ENCODE measurements at regions not wholly inside any gene's neighbourhood (a gene's known extent, or its start where the extent isn't known, plus 50 kb on each side); places are given as distances from the start of the nearest gene placed in this dataset.

- DNase-seq = no peak
Observed at GRCh38 chr4:133719098-133719497, 482.5 kb downstream of the PABPC4L start.

GRCh38 chr4:133714211-133714610 lies 487.4 kb downstream of the PABPC4L start:
- DNase-seq = no peak

- DNase-seq = no peak
Observed at GRCh38 chr4:133713340-133713739, 488.2 kb downstream of the PABPC4L start.

- DNase-seq = no peak
Observed at GRCh38 chr4:133711817-133712216, 489.8 kb downstream of the PABPC4L start.

- DNase-seq = no peak
Observed at GRCh38 chr4:133694416-133694815, 507.2 kb downstream of the PABPC4L start.

- DNase-seq = no peak
Observed at GRCh38 chr4:133683967-133684366, 517.6 kb downstream of the PABPC4L start.

- DNase-seq = no peak
Observed at GRCh38 chr4:133668061-133668851, 519.2 kb downstream of the PCDH10 start.

- DNase-seq = no peak
Observed at GRCh38 chr4:133647206-133647605, 498.1 kb downstream of the PCDH10 start.

GRCh38 chr4:133641191-133641590 lies 492.1 kb downstream of the PCDH10 start:
- DNase-seq = no peak

GRCh38 chr4:133638751-133639150 lies 489.7 kb downstream of the PCDH10 start:
- DNase-seq = no peak

- no peak for DNase-seq
Observed at GRCh38 chr4:133637161-133637560, 488.1 kb downstream of the PCDH10 start.

- no peak for DNase-seq
Observed at GRCh38 chr4:133624744-133625143, 475.6 kb downstream of the PCDH10 start.

GRCh38 chr4:133623847-133624246 lies 474.8 kb downstream of the PCDH10 start:
- DNase-seq = no peak

- no peak for DNase-seq
Observed at GRCh38 chr4:133621628-133622027, 472.5 kb downstream of the PCDH10 start.

GRCh38 chr4:133620555-133620954 lies 471.5 kb downstream of the PCDH10 start:
- no peak for DNase-seq

GRCh38 chr4:133618963-133619362 lies 469.9 kb downstream of the PCDH10 start:
- DNase-seq = no peak

- no peak for DNase-seq
Observed at GRCh38 chr4:133600008-133600407, 450.9 kb downstream of the PCDH10 start.

- DNase-seq = no peak
Observed at GRCh38 chr4:133598779-133599178, 449.7 kb downstream of the PCDH10 start.

GRCh38 chr4:133597251-133597650 lies 448.2 kb downstream of the PCDH10 start:
- no peak for DNase-seq

- no peak for DNase-seq
Observed at GRCh38 chr4:133596459-133596858, 447.4 kb downstream of the PCDH10 start.

- no peak for DNase-seq
Observed at GRCh38 chr4:133594390-133595207, 445.5 kb downstream of the PCDH10 start.

- DNase-seq = no peak
Observed at GRCh38 chr4:133593764-133594163, 444.7 kb downstream of the PCDH10 start.

GRCh38 chr4:133592591-133592990 lies 443.5 kb downstream of the PCDH10 start:
- DNase-seq = no peak

GRCh38 chr4:133592106-133592505 lies 443.0 kb downstream of the PCDH10 start:
- no peak for DNase-seq

All from NCI-H1694 (cell line).